ENCODE measurements at regions not wholly inside any gene's neighbourhood (a gene's known extent, or its start where the extent isn't known, plus 50 kb on each side); places are given as distances from the start of the nearest gene placed in this dataset.

GRCh38 chr4:112751447-112751846 is 114.5 kb downstream of the LARP7 start:
- no peak overlapping the region for H3K4me3 ChIP-seq (ENCODE audit: low read length, poor library complexity, severe bottlenecking)
- H3K4me1 ChIP-seq (ENCODE audit: insufficient read depth, low read length, poor library complexity, severe bottlenecking): peaks cover 10% of the 10 kb centered on the region
- TF ChIP-seq EZH2phosphoT487 (IDR thresholded peaks at IDR 0.05; ENCODE audit: borderline replicate concordance): no peak
- TF ChIP-seq CTCF (conservative IDR thresholded peaks at IDR 0.05; ENCODE audit: low read length): no peak
- no peak overlapping the region for H3K9ac ChIP-seq (ENCODE audit: low read depth, low read length, poor library complexity, severe bottlenecking)
- no peaks in the 10 kb centered on the region for H3K36me3 ChIP-seq (ENCODE audit: insufficient read depth, low read length)
- H3K79me2 ChIP-seq (ENCODE audit: insufficient read depth, low read length): no peaks in the 10 kb centered on the region
- H3K9me2 ChIP-seq (replicated peaks; ENCODE audit: low read depth, low read length): no peaks in the 10 kb centered on the region
- H3K9me3 ChIP-seq (ENCODE audit: insufficient read depth, low read depth, low read length): no peaks in the 10 kb centered on the region
- H3K4me2 ChIP-seq (ENCODE audit: low read depth, low read length, poor library complexity, severe bottlenecking): no peak overlapping the region
- no peaks in the 10 kb centered on the region for H3F3A ChIP-seq (ENCODE audit: low read depth)
- no peak overlapping the region for H2AFZ ChIP-seq (ENCODE audit: low read length)
- no peaks in the 10 kb centered on the region for H4K20me1 ChIP-seq (ENCODE audit: insufficient read depth, low read length, poor library complexity, severe bottlenecking)
- no peaks in the 10 kb centered on the region for H3K27me3 ChIP-seq (ENCODE audit: insufficient read depth, low read length, poor library complexity, severe bottlenecking)

GRCh38 chr4:112752061-112752460 is 115.1 kb downstream of the LARP7 start:
- H3K9me2 ChIP-seq (replicated peaks; ENCODE audit: low read depth, low read length): no peaks in the 10 kb centered on the region
- no peaks in the 10 kb centered on the region for H3K9me3 ChIP-seq (ENCODE audit: insufficient read depth, low read depth, low read length)
- no peaks in the 10 kb centered on the region for H3K36me3 ChIP-seq (ENCODE audit: insufficient read depth, low read length)
- no peaks in the 10 kb centered on the region for H4K20me1 ChIP-seq (ENCODE audit: insufficient read depth, low read length, poor library complexity, severe bottlenecking)
- H3K9ac ChIP-seq (ENCODE audit: low read depth, low read length, poor library complexity, severe bottlenecking): no peak overlapping the region
- H3K4me1 ChIP-seq (ENCODE audit: insufficient read depth, low read length, poor library complexity, severe bottlenecking): peaks cover 10% of the 10 kb centered on the region
- no peaks in the 10 kb centered on the region for H3F3A ChIP-seq (ENCODE audit: low read depth)
- no peak overlapping the region for H2AFZ ChIP-seq (ENCODE audit: low read length)
- no peak overlapping the region for H3K4me3 ChIP-seq (ENCODE audit: low read length, poor library complexity, severe bottlenecking)
- H3K79me2 ChIP-seq (ENCODE audit: insufficient read depth, low read length): no peaks in the 10 kb centered on the region
- no peaks in the 10 kb centered on the region for H3K27me3 ChIP-seq (ENCODE audit: insufficient read depth, low read length, poor library complexity, severe bottlenecking)
- TF ChIP-seq EZH2phosphoT487 (IDR thresholded peaks at IDR 0.05; ENCODE audit: borderline replicate concordance): no peak
- no peak for TF ChIP-seq CTCF (conservative IDR thresholded peaks at IDR 0.05; ENCODE audit: low read length)
- H3K4me2 ChIP-seq (ENCODE audit: low read depth, low read length, poor library complexity, severe bottlenecking): no peak overlapping the region

- H3K4me3 ChIP-seq (ENCODE audit: low read length, poor library complexity, severe bottlenecking): no peak overlapping the region
Observed at GRCh38 chr4:112752510-112752909, 115.6 kb downstream of the LARP7 start.

More at GRCh38 chr4:112752510-112752909, 115.6 kb downstream of the LARP7 start:
- Histone ChIP-seq H3K79me2 (ENCODE audit: insufficient read depth, low read length) (no peaks in the 10 kb centered on the region), H2AFZ (ENCODE audit: low read length) (no peak overlapping the region), H4K20me1 (ENCODE audit: insufficient read depth, low read length, poor library complexity, severe bottlenecking) (no peaks in the 10 kb centered on the region), H3K27me3 (ENCODE audit: insufficient read depth, low read length, poor library complexity, severe bottlenecking) (no peaks in the 10 kb centered on the region), H3K4me2 (ENCODE audit: low read depth, low read length, poor library complexity, severe bottlenecking) (no peak overlapping the region), H3K9me2 (replicated peaks; ENCODE audit: low read depth, low read length) (no peaks in the 10 kb centered on the region), H3K36me3 (ENCODE audit: insufficient read depth, low read length) (no peaks in the 10 kb centered on the region), H3F3A (ENCODE audit: low read depth) (no peaks in the 10 kb centered on the region), H3K4me1 (ENCODE audit: insufficient read depth, low read length, poor library complexity, severe bottlenecking) (peaks cover 10% of the 10 kb centered on the region), H3K9me3 (ENCODE audit: insufficient read depth, low read depth, low read length) (no peaks in the 10 kb centered on the region), H3K9ac (ENCODE audit: low read depth, low read length, poor library complexity, severe bottlenecking) (no peak overlapping the region)
- TF ChIP-seq CTCF (conservative IDR thresholded peaks at IDR 0.05; ENCODE audit: low read length): no peak
- no peak for TF ChIP-seq EZH2phosphoT487 (IDR thresholded peaks at IDR 0.05; ENCODE audit: borderline replicate concordance)
